ENCODE measurements at regions not wholly inside any gene's neighbourhood (a gene's known extent, or its start where the extent isn't known, plus 50 kb on each side); places are given as distances from the start of the nearest gene placed in this dataset.

DNA sequence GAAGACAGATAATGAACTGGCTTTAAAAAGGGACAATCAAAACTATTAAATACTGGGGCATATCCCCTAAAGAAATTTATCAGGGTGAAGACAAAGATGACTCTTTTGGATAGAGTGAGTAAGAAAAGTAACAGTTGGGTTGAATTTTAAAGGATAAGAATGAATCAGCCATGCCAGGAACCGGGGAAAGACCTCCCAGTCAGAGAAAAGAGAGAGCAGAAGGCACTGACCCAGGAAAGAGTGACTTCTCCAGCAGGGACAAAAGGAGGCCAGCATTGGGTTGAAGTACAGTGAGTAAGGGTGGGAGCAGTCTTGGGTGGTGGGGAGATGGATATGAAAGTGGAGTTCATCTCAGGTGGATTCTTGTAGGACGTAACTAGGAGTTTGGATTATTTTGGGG lies 516.9 kb upstream of the JAG1 start:
- no peak for DNase-seq

DNA sequence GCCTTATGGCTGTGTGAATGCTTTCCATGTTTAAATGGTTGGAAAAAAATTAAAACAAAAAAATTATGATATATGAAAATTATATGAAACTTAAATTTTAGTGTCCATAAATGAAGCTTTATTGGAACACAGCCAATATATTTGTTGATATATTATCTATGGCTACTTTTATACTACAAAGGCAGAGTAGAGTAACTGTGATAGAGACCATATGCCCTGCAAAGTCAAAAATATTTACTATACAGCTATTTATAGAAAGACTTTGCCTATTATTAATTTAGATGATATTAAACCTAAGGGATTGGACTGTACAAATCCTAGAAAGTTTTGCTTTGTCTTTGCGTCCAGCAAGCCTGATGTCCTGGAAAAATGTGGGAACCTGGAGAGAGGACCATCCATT lies 518.3 kb upstream of the JAG1 start:
- no peak for DNase-seq

DNA sequence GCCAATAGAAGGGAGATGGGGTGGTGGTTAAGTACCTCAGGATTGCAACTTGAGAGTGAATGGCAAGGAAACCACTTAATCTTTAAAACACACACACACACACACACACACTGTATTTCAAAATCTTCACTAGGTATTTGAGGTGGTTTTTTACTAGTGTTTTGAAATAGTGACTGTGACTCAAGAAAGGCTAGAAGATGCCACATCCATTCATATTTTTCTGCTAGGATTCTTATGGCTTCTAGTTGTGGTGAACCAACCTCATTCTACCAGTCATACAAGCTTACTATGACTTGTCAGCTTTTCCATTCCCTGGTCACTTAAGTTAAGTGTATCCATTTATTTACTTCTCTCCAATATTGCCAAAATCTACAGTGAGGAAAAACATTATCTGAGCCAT lies 519.4 kb upstream of the JAG1 start:
- no peak for DNase-seq

DNA sequence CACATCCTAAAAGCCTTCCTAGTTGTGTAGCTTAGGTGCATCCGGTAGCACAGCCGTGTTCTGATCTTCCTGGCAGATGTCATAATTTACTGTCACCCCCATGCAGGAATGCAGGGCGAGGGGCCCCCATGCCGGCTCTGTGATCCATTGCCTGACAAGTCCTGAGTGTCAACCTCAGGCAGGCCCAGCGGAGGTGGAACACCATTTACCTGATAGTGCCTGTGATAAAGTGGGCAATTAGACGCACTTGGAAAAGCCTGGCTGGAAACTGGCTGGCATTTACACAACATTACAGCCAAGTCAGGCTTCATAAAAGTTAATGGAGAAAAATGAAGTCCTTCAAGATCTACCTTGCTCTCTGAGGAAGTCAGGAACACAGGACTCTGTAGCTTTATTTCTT lies 521.4 kb upstream of the JAG1 start:
- DNase-seq = no peak

DNA sequence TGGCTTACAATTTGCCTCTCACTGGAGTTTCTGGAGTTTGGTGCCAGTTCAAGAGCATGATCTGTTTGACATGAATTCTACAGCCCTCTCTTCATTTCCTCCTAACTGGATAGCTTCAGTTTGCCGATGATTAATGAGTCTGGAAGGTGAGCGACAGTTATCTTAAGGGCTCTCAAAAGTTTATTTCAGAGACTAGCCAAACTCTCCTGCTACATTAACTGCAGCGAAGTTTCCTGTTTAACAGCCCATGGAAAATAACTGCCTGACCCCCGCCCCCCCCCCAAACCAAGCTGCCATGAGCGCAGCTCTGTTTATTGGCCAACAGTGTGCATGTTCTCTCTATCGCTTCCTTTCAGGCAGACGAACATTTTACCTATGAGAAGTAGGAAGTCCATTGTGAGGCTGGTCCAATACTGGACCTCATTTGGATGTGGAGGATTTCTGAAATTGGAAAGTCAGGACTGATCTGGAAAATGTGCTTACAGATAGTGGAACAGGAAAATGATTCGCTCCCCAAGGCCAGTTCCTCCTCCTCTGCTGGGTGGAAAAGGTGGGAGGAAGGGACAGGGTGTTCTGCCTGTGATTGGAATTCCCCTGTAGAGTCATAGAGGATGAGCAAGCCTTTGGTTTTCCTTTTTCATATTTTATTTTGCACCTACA lies 522.2 kb upstream of the JAG1 start:
- DNase-seq = no peak

DNA sequence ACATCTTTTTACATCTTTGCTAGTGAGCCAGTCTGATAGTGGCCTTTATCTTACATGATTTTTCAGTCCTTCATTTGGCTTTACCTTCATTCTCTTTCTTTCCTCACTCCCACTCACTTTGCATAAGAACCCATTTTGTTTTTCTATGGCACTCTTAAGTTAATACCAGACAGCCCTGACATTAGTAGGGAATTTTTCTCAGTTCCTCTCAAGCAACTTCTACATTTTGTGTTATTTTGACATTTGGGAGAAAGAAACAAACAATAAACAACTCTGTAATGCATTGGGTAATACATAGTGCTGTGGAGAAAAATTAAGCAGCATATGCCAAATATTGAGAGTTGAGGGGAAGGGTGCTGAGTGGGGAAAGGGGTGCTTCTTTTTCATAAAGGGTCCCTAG lies 524.1 kb upstream of the JAG1 start:
- no peak for DNase-seq

DNA sequence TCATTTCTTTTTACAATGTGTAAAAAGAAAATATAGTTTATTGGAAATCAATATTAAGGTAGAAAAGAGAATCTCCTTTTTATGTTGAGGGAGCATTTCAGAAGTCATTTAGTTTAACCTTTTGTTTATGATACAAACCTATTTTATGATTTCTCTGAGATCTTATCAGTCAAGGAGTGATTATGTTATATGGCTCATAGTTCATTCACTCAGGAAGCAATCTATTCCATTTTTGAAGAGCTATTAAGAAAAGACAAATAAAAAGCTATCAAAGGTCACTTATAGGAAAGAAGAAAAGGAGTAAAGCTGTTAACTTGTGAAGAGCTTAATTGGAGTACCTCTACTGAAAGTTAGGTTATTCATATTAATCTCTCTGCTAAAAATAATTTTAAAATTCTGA lies 526.6 kb upstream of the JAG1 start:
- DNase-seq = no peak

DNA sequence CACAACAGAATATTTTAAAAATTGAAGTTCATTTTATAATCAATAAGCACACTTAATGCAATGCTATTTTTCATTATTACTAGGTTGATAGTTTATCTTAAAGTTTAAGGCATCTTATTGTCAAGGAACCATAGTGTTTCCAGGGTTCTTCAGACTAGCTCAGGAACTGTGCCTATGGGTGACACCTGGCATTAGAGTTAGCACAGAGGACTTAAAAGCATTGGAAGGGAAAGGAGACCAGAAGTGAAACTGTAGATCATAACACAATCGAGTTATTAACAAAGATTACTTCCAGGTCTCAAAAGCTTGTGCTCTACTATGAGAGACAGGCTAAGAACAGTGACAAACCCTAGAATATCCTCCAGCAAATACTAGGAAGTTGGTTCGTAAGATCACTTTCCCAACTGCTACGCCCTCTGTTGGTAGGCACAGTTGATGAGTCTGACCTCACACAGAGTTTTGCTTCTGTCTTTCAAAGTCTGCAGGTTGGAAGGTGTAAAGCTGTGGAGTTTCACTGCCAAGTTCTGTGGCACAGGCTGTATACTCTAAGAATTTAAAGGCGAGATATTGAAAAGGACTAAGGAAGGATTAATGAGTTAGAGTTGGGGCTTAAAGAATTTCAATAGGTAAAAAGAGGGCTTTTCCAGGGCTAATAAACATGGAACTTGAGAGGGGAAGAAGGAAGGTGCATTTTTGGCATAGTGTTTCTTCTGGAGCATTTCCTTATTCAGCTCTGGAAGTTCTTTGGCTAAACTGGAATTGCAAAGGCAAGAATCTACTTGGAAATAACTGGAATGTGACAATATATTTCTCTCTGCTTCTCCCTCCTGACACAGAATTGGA lies 531.3 kb upstream of the JAG1 start:
- DNase-seq = peak; percentile 2

DNA sequence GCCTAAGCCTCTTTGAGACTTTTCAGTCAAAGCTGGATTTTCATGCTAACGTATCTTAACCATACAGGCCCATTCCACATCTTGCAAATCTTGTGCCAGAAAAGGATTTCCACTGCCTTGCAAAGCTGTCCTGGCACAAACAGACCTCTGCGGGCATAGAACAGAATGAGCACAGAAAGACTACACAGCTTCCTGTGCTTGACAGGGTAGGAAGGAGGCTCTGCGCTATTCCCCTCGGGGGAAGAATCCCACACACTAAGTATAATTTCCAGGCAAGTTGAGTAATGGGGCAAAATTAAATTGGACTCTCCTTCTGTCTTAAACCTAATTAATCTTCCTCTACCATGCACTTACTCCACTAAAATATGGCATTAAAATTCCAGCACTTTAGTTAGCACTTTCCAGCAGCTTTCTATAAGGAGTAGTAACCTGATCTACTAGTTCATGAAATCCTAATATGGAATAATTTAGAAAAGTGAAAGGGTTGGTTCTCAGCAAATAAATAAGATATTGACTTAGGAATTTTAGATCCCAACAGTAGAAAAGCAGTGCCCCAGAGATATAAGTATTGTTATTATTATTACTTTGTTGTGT lies 532.1 kb upstream of the JAG1 start:
- DNase-seq = no peak

DNA sequence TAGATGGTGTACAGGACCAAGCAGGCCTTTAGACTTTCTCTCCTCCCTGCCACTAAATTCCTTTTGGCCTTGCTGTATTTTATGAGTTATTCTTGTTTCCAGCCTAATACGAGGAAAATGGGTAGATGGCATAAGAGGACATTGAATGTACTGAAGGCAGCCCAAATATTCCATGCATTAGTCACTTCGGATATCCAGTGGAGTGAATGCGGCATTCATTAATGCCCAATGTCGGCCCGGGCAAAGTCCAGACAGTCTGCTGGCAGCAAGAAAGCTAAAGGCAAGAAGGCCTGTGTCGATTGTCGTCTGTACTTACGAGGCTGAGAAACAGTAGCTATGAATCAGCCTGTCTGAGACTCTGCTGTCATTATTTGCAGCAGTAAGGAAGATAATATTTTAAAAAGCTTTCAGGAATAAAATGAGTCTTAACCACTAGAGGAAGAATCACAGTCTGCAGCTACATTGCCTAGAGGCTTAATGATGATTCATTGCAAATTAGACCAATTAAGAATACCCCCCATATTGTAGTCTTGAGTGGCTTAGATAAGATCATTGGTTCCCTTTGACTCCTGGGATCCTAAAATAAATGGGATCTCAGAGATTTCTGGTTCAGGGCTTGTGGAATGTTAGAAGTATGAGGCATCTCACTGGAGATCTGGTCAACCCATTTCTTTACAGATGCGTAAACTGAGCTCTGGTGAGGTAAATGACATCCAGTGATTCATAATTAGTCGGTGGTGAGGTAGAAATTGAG lies 534.1 kb upstream of the JAG1 start:
- DNase-seq = no peak

DNA sequence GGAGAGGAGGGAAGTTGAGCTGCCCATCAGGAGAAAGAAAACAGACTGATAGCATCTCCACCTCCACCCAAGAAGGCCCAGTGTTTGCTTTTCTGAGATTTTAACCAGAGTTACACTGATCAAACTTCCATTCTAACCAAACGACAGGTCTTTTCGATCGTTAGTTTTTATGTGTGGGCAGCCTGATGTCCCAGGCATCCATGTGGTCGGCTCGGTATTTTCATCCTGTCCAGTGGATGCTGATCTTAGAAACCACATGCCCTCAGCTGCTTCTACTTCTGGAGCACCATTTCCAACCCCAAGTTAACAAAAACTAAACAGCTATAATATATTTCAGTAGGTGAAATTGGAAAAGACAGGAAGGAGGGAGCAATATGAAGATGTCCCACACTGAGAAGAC lies 536.8 kb upstream of the JAG1 start:
- no peak for DNase-seq

DNA sequence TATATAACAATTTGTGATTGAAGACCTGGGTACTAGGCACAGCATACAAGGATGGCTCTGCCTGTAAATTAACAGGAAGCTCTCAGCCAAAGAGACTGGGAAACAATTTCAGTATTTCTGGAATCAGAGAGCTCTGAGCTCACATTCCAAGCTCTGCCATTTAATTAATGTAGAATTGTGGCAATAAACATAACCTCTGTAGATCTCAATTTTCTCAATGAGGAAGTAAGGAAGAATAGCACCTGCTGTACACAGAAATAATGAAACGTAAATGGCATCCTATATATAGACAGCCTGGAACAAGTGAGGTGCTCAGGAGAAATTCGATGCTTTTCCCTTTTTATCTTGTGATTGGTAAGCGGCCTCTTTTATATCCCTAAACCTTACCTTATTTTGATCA lies 538.5 kb upstream of the JAG1 start:
- DNase-seq = no peak

DNA sequence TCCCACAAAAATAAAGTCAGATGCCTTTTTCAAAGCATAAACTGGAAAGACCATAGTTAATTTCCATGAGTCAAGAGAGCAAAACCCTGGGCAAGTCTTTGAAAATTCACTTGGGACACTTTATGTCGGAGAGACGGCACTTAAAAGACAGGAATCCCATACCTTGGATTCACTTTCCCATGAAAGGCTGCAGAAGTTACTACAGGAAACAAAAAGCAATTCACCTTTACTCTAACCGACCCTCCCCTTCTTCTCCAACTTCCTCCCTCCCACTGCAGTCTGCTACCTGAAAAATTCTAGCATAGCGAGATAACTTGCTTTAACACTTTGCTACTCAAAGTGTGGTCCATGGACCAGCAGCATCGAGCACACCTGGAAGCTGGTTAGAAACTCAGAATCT lies 539.1 kb upstream of the JAG1 start:
- DNase-seq = no peak

DNA sequence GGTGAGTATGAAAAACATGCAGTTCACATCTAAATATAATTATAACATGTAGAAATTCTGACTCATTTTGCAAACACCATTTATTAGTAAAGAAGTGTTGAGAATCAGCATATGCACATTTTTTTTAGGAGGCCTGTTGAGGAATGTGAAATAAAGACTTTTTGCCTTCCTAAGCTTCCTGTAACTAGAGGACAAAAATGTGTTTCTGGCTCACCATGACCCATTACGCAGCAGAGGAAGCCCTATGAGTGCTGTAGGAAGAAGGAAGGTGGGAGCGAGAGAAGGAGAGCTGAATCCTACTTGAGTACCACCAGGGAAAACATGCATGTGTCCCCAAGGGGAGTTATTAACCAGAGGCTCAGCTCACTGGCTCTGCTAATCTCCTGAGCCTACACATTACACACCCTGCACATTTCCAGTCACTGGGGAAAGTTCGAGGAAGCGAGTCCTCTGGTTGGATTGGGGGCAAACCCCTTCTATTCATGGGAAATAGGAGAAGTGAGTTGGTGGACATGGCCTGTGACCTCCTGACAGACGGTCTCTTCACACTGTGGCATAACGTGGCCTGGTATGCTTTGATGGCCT lies 540.5 kb upstream of the JAG1 start:
- no peak for DNase-seq

DNA sequence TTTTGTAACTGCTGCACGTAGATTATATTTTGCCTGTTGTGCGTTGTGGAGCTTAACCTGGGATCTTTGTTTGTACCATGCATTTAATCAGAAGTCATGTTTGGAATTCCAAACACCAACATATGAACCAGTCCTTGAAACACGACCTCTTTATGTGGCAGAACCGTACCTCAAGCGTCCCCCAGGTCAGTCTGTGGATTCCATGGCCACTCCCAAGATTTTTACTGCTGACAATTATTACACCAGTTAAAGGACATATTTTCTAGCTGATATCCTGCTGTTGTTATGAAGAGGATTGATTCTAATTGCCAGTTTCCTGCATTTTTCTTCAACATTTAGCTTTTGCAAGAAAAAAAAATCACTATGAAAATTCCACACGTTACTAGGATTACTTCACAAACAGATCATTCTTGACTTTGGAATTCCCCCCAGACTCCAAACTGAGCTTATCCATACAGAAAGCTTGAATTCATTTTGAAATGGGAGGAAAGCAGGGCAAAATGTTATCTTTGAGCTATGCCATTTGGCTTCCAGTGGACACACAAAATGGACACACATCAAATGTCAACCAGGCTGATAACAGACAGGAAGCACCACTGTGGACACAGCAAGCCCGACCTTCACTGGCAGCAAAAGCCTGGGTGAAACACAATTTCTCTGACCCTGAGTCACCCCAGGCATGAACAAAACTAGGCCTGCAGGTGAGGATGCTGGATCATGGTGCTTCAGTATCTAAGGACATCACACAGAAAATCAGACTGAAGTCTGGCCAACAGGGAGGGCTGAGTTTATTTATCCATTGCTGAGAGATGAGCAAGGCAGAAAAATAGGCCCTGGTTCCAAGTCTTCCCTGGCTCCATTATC lies 542.9 kb upstream of the JAG1 start:
- no peak for DNase-seq

DNA sequence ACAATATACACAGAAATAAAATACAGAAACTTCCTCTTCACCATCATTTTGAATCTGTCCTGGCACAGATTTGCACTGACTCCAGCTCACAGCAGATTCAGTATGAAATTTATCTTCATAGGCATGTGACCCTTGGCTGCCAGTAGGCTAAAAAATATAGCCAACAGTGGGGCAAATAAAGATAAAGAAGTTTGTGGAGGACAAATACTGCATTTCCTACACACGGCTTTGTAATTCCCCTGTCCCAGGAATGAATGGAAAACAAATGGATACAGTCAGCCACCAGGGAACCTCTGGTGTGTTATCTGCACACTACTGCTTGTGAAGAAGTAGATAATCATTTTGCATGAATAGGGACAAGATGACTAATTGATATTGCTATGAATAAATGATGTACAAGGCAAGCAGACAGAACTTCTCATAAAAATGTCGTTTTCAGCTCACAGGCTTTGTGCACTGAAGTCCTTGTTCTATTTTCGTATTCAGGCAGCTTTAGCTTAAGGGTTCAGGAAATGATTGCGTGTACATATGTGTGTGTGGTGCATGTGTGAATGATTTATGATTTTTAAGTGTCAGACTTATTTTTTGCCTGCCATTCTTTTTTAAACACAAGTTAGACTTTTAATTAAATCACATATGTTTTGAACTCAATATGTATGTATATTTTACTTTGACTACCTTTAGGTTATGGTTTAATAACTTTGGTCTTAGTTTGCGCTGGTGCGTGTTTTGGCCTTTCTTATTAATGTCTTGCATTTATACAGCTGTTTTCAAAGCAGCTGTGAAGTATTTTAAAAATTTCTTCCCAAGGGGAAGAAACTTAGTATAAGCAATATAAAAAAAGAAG lies 543.8 kb upstream of the JAG1 start:
- no peak for DNase-seq

DNA sequence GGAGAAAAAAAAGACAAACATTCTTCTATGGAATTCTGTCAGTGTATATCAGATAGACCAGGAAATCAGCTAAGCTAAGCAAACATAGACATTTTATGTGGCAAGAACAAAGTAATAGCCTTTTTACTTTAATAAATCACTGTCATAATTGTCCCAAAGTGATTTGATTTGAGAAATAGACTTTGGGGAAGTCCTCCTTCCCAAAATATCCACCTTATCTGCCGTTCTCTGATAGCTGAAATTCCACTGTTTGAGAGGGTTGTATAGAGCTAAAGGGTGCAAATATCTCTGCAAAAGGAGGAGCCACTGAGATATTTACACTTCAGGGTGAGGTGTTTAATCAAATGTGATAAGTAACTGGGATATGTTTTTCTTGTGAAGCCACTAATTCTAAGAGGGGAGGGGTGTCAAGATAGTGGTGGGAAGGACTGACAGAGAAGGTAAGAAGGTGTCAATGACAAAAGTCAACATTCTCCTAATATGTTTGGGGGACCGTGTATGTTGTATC lies 544.4 kb upstream of the JAG1 start:
- no peak for DNase-seq

DNA sequence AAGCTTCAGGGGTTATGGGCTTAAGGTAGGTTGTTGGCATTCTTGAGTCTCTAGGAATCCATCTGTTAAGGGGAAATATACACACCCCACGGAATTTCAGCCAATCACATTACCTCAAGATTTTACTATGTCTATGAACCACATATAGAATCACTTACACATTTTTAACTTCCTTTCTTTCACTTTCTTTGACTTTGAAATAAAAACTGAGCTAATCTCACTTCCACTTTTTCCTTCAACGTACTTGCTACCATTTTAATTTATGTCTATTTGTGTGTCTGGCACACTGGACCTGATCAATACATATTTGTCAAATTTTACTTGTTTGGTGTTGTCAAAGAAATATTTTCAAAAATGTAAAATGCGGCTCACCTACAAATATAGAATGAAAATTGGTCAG lies 545.4 kb upstream of the JAG1 start:
- no peak for DNase-seq

DNA sequence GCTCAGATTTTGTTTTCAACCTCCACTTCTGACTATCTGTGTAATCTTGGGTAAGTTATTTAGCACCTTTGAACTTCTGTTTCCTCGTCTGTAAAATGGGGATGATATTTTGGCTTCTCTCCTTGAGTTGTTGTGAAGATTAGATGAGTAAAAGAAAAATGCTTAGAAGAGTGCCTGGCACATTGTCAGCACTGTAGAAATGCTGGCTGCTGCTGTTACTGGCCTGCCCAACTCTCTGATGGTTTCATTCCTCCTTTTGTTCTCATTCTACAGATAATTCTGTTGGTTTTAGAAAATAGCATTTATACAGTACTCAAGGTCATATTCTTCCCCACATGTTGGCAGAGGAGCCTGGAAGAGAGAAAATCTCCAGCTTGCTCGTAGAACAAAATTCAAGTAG lies 547.2 kb upstream of the JAG1 start:
- no peak for DNase-seq

DNA sequence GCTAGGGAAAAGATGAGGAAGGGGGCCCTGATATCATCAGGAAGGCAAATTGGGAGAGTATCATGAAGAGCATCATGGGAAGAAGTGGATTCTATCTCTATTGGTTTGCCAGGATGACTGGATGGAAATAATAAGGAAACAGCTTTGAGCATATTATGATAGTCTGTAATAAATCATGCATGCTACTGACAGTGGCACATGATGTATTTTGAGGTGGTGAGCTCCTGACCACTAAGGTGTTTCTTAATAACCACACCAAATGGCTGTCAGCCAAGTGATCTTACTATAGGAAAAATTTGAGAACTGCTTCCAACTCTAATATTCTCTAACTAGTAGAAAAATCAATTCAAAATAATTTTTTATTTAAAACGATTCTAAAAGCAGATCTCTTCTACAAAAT lies 548.4 kb upstream of the JAG1 start:
- no peak for DNase-seq

DNA sequence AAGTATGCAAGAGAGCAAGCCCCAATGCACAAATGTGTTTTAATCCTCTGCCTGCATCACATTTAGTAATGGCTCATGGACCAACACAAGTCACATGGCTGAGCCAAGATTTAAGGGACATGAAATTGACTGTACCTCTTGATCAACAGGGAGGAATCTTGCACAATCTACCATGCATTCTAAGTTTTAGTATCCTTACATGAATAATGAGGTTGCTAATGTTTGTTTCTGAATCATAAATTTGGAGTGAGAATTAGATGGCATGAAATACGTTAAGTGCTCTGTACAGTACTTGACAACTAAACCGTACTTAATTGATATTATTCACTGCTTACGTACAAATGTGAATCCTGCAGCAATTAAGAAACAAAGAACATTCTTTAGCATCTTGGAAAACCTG lies 553.8 kb upstream of the JAG1 start:
- DNase-seq = no peak
